H9 (cell line): ENCODE measurements at regions not wholly inside any gene's neighbourhood (a gene's known extent, or its start where the extent isn't known, plus 50 kb on each side); places are given as distances from the start of the nearest gene placed in this dataset.

Source experiments
- DNase-seq: peaks from one replicate; pipeline ENCODE4 v3.0.0-alpha.2; 2017
- H2AFZ ChIP-seq: one replicate; pipeline ENCODE4 v1.6.1; 2013; ENCODE audit warnings: mild to moderate bottlenecking, low read length, control low read depth, moderate library complexity
- H2AK5ac ChIP-seq: 2 replicates; pipeline ENCODE4 v1.6.1; 2013; ENCODE audit warnings: low read length, control low read depth, mixed read lengths; ENCODE audit not compliant: insufficient read length
- H2BK120ac ChIP-seq: one replicate; pipeline ENCODE4 v1.6.1; 2013; ENCODE audit warnings: low read depth, mild to moderate bottlenecking, low read length, control low read depth, inconsistent platforms; ENCODE audit not compliant: poor library complexity, severe bottlenecking
- H2BK12ac ChIP-seq: 2 replicates; pipeline ENCODE4 v1.6.1; 2013; ENCODE audit warnings: low read length, control low read depth, mixed read lengths, low read depth; ENCODE audit not compliant: insufficient read length
- H2BK15ac ChIP-seq: 2 replicates; pipeline ENCODE4 v1.6.1; 2013; ENCODE audit warnings: low read depth, low read length, control low read depth
- H2BK20ac ChIP-seq: one replicate; pipeline ENCODE4 v1.6.1; 2013; ENCODE audit warnings: low read depth, mild to moderate bottlenecking, low read length, control low read depth, inconsistent platforms; ENCODE audit not compliant: poor library complexity, severe bottlenecking
- H2BK5ac ChIP-seq: 2 replicates; pipeline ENCODE4 v1.6.1; 2013; ENCODE audit warnings: low read length, control low read depth, mixed read lengths; ENCODE audit not compliant: insufficient read length
- H3K14ac ChIP-seq: 2 replicates; pipeline ENCODE4 v1.6.1; 2013; ENCODE audit warnings: low read length, control low read depth; ENCODE audit not compliant: insufficient read depth
- H3K18ac ChIP-seq: 2 replicates; pipeline ENCODE4 v1.6.1; 2013; ENCODE audit warnings: low read depth, mild to moderate bottlenecking, mixed read lengths, low read length, control low read depth; ENCODE audit not compliant: insufficient read length
- H3K23ac ChIP-seq: 2 replicates; pipeline ENCODE4 v1.6.1; 2013; ENCODE audit warnings: low read length, control low read depth, mixed read lengths, low read depth; ENCODE audit not compliant: insufficient read length
- H3K23me2 ChIP-seq: 2 replicates; pipeline ENCODE4 v1.6.1; 2013; ENCODE audit warnings: low read depth, mild to moderate bottlenecking, mixed read lengths, low read length, control low read depth; ENCODE audit not compliant: insufficient read length, poor library complexity, severe bottlenecking
- H3K27ac ChIP-seq: 2 replicates; pipeline ENCODE4 v1.5.1; 2013; ENCODE audit warnings: low read length, control low read depth, mixed read lengths, low read depth; ENCODE audit not compliant: insufficient read length
- H3K27me3 ChIP-seq: 2 replicates; pipeline ENCODE4 v1.6.1; 2013; ENCODE audit warnings: low read length, control low read depth, inconsistent platforms; ENCODE audit not compliant: insufficient read depth
- H3K4ac ChIP-seq: 2 replicates; pipeline ENCODE4 v1.6.1; 2013; ENCODE audit warnings: low read depth, mild to moderate bottlenecking, control low read depth, inconsistent platforms, low read length, moderate library complexity
- H3K4me1 ChIP-seq: 2 replicates; pipeline ENCODE4 v1.6.1; 2013; ENCODE audit warnings: low read length, control low read depth, inconsistent platforms; ENCODE audit not compliant: insufficient read depth
- H3K4me2 ChIP-seq: 2 replicates; pipeline ENCODE4 v1.6.1; 2013; ENCODE audit warnings: low read length, control low read depth, mixed read lengths; ENCODE audit not compliant: insufficient read length, insufficient read depth
- H3K56ac ChIP-seq: 2 replicates; pipeline ENCODE4 v1.6.1; 2013; ENCODE audit warnings: low read depth, mild to moderate bottlenecking, mixed read lengths, low read length, control low read depth; ENCODE audit not compliant: insufficient read length
- H3K79me1 ChIP-seq: 2 replicates; pipeline ENCODE4 v1.6.1; 2013; ENCODE audit warnings: low read depth, mild to moderate bottlenecking, moderate library complexity, low read length, control low read depth, inconsistent platforms; ENCODE audit not compliant: insufficient read depth, poor library complexity, severe bottlenecking
- H3K79me2 ChIP-seq: 2 replicates; pipeline ENCODE4 v1.6.1; 2013; ENCODE audit warnings: low read length, control low read depth, inconsistent platforms; ENCODE audit not compliant: insufficient read depth
- H3K9ac ChIP-seq: 2 replicates; pipeline ENCODE4 v1.6.1; 2013; ENCODE audit warnings: low read length, control low read depth, mixed read lengths; ENCODE audit not compliant: insufficient read length; ENCODE audit errors: extremely low read depth
- H3K9me3 ChIP-seq: one replicate; pipeline ENCODE4 v1.6.1; 2013; ENCODE audit warnings: low read depth, low read length, inconsistent platforms; ENCODE audit not compliant: control insufficient read depth
- H3T11ph ChIP-seq: one replicate; pipeline ENCODE4 v1.6.1; 2013; ENCODE audit warnings: mild to moderate bottlenecking, low read length, control low read depth, inconsistent platforms
- H4K20me1 ChIP-seq: one replicate; pipeline ENCODE4 v1.6.1; 2013; ENCODE audit not compliant: control insufficient read depth, insufficient read length, insufficient read depth
- H4K5ac ChIP-seq: 2 replicates; pipeline ENCODE4 v1.6.1; 2013; ENCODE audit warnings: low read depth, mild to moderate bottlenecking, mixed read lengths, low read length, control low read depth; ENCODE audit not compliant: insufficient read length
- H4K8ac ChIP-seq: replicated peaks from 2 replicates; pipeline ENCODE4 v1.6.1; 2013; ENCODE audit warnings: low read length, control low read depth, mixed read lengths, low read depth; ENCODE audit not compliant: insufficient read length
- H4K91ac ChIP-seq: 2 replicates; pipeline ENCODE4 v1.6.1; 2013; ENCODE audit warnings: low read depth, mild to moderate bottlenecking, moderate library complexity, mixed read lengths, low read length, control low read depth; ENCODE audit not compliant: insufficient read length
- H3K27ac Mint-ChIP-seq, 3 experiments: 2 replicates in 2 of 3; 3 replicates in 1 of 3; pipeline ENCODE4 v1.8.0; 2020 to 2021; ENCODE audit warnings: mixed read lengths in 3 of 3, mild to moderate bottlenecking in 1 of 3, moderate library complexity in 1 of 3
- H3K27me3 Mint-ChIP-seq: 2 replicates; pipeline ENCODE4 v1.8.0; 2021; ENCODE audit warnings: low read depth, mild to moderate bottlenecking, moderate library complexity, mixed read lengths
- H3K36me3 Mint-ChIP-seq, 3 experiments: 2 replicates in 2 of 3; 3 replicates in 1 of 3; pipeline ENCODE4 v1.8.0; 2020 to 2021; ENCODE audit warnings: low read depth in 3 of 3, mixed read lengths in 3 of 3; ENCODE audit not compliant: insufficient read depth in 1 of 3
- H3K4me1 Mint-ChIP-seq, 2 experiments: 2 replicates each; pipeline ENCODE4 v1.8.0; 2020; ENCODE audit warnings: mixed read lengths in 2 of 2
- H3K4me3 Mint-ChIP-seq, 2 experiments: 2 replicates in 1 of 2; 3 replicates in 1 of 2; pipeline ENCODE4 v1.8.0; 2020 to 2021; ENCODE audit warnings: mild to moderate bottlenecking in 2 of 2, mixed read lengths in 2 of 2, moderate library complexity in 1 of 2
- H3K9me3 Mint-ChIP-seq, 2 experiments: 2 replicates in 1 of 2; 3 replicates in 1 of 2; pipeline ENCODE4 v1.8.0; 2020; ENCODE audit warnings: mild to moderate bottlenecking in 2 of 2, mixed read lengths in 2 of 2, moderate library complexity in 1 of 2
- CTCF ChIP-seq: fragments of 200-600 bp; sonication (generic); conservative IDR thresholded peaks from 3 replicates; pipeline ENCODE4 v1.8.0; 2021; ENCODE audit warnings: antibody characterized with exemption, mild to moderate bottlenecking
- whole genome bisulfite sequencing: extraction: QIAGEN DNeasy Blood & Tissue Kit; methylation state at CpG from one replicate; pipeline ENCODE4 v1.1.7; 2013; ENCODE audit warnings: missing lambda C conversion rate, low lambda C conversion rate, mixed read lengths; ENCODE audit not compliant: insufficient read length; ENCODE audit errors: extremely low coverage; 5-methylcytosine and 5-hydroxymethylcytosine counted together

- Histone ChIP-seq H4K20me1 (no peaks in the 10 kb centered on the region), H3K27ac (no peak overlapping the region), H4K5ac (no peak overlapping the region), H2BK12ac (no peak overlapping the region), H2BK120ac (no peak overlapping the region), H4K91ac (no peak overlapping the region), H3K4ac (no peak overlapping the region), H3K9me3 (peaks cover 20% of the 10 kb centered on the region), H3K14ac (no peak overlapping the region), H3K23ac (no peak overlapping the region), H3K23me2 (no peaks in the 10 kb centered on the region), H2AFZ (no peak overlapping the region), H3K79me1 (no peaks in the 10 kb centered on the region), H3K9ac (no peak overlapping the region), H3T11ph (no peak overlapping the region), H2BK20ac (no peak overlapping the region), H3K18ac (no peak overlapping the region), H2BK5ac (no peak overlapping the region), H3K27me3 (no peaks in the 10 kb centered on the region), H3K4me1 (no peaks in the 10 kb centered on the region), H2AK5ac (no peak overlapping the region), H3K79me2 (no peaks in the 10 kb centered on the region), H3K56ac (no peak overlapping the region), H4K8ac (no peak overlapping the region), H3K4me2 (no peak overlapping the region), H2BK15ac (no peak overlapping the region)
- H3K4me1 Mint-ChIP-seq, result peaks cover 14 to 15% of the 10 kb centered on the region in 2 experiments
- H3K4me3 Mint-ChIP-seq, result no peak overlapping the region
- no peak overlapping the region; a peak in 1 of 7 replicates for H3K27ac Mint-ChIP-seq
- H3K36me3 Mint-ChIP-seq, result peaks cover 31 to 33% (median 31%) of the 10 kb centered on the region in 3 experiments
- no peak for DNase-seq
- no peak for TF ChIP-seq CTCF
- WGBS, result no CpG with 5 or more reads among the region's 8 CpGs
- H3K9me3 Mint-ChIP-seq, result peaks cover 29 to 34% of the 10 kb centered on the region in 2 experiments
- H3K27me3 Mint-ChIP-seq, result no peaks in the 10 kb centered on the region
These were observed 87.3 kb upstream of the TLK1 start for GRCh38 chr2:171247741-171248662.
